GM19239 (cell line): ENCODE measurements at regions not wholly inside any gene's neighbourhood (a gene's known extent, or its start where the extent isn't known, plus 50 kb on each side); places are given as distances from the start of the nearest gene placed in this dataset.
A peak's percentile ranks its signal among the peaks of the same experiment; 100 is the strongest.
"Not testable (repeated sequence)": the region's sequence is repeated elsewhere in the genome, so short reads cannot be mapped to it uniquely, and the experiment has no call there.

Source experiments
- DNase-seq: peaks from one replicate; pipeline ENCODE4 v3.0.0; 2011; ENCODE audit warnings: low spot score; ENCODE audit not compliant: insufficient read length
- FAIRE-seq: peaks from 2 replicates; lab custom pipeline; 2011; peaks lifted over from hg19 to GRCh38; lab: Jason Lieb, UNC

DNA sequence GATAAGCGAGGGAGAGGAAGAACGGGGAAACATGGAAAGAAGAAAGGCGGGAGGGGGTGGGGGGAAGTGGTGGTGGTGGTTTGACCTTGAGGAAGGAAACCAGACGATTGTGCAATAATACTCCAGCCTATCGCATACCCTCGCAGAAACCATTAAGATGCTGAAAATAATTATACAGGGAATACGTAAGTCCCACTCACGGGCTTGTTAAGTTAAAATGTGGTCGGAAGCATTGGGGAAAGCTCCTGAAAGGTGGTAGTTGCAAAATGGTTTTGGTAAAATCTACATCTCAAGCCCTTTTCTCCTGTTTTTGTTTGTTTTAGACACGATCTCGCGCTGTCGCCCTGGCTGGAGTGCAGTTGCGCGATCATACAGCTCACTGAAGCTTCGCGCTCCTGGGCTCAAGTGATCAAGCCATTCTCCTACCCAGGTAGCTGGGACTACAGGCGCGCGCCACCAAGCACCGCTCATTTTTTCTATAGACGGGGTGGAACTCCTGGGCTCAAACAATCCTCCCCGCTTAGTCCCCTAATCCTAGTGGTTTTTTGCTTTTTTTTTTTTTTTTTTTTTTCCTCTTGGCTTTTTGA, 128.9 kb upstream of the ZNF184 start:
- FAIRE-seq (no peak), DNase-seq (no peak)

- peak; percentile 21 for FAIRE-seq
- no peak for DNase-seq
These were observed 127.1 kb upstream of the ZNF184 start for GRCh38 chr6:27599859-27600532.

DNA sequence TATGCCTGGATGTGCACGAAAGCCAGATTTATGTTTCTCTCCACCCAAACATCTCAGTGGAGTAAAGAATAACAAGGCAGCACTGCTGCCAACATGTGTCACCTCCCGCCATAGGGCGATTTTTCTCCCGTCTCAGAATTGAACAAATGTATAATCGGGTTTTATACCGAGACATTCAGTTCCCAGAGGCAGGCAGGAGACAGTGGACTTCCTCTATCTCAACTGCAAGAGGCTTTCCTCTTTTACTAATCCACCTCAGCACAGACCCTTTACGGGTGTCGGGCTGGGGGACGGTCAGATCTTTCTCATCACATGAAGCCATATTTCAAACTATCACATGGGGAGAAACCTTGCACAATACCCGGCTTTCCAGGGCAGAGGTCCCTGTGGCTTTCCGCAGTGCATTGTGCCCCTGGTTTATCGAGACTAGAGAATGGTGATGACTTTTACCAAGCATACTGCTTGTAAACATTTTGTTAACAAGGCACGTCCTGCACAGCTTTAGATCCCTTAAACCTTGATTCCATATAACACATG, 124.2 kb upstream of the ZNF184 start:
- not testable (repeated sequence) for FAIRE-seq, DNase-seq

DNA sequence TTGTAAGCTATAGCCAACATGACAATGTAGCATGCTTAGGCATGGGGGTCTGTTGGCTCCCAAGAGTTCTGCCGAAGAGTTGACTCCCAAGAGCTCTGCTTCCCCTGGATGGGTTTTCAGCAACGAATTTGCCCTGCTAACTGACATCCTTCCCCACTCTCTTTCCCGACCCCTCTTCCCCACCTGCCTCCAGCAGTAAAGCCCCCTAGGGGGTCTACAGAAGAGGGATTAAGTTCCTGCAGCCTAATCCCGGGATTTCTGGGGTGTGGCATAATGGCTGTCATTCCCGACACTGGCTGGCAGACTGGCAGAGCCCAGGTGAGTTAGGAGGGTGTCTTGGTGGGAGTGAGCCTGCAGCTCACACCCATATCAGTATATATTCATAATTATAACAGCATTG, 121.0 kb upstream of the ZNF184 start:
- FAIRE-seq (no peak), DNase-seq (no peak)

GRCh38 chr6:27593200-27593818, 120.4 kb upstream of the ZNF184 start:
- FAIRE-seq (peak; percentile 93), DNase-seq (no peak)

DNA sequence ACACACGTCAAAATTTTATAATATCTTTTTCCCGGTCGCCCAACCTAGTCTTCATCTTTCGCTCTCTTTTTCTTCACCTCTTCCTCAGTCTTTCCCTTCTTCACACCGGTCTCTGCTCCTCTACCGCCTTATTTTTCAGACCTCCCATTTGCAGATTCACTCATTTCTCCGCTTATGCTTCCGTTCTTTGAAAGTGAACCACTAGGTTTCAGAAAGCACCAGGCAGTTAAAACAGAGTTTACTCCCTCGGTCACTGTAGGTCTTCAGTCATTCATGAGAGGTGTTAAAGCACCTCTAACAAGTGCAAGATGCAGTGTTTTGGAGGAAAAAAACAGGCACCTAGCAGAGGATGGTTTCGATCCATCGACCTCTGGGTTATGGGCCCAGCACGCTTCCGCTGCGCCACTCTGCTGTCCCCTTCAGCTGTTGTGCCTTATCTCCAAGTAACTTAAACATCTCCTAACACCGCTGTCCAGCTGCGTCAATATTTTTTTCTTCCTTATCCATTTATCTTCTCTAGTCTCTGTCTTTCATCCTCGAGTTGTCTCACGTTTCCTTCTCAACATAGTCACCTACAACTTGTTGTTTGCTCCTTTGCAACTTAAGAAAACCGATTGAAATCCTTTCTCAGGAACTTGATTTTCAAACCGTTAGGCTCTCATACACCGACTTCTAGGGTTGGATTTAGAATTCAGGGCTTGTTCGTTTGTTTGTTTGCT, 119.7 kb upstream of the ZNF184 start:
- FAIRE-seq (no peak), DNase-seq (peak; percentile 47)

DNA sequence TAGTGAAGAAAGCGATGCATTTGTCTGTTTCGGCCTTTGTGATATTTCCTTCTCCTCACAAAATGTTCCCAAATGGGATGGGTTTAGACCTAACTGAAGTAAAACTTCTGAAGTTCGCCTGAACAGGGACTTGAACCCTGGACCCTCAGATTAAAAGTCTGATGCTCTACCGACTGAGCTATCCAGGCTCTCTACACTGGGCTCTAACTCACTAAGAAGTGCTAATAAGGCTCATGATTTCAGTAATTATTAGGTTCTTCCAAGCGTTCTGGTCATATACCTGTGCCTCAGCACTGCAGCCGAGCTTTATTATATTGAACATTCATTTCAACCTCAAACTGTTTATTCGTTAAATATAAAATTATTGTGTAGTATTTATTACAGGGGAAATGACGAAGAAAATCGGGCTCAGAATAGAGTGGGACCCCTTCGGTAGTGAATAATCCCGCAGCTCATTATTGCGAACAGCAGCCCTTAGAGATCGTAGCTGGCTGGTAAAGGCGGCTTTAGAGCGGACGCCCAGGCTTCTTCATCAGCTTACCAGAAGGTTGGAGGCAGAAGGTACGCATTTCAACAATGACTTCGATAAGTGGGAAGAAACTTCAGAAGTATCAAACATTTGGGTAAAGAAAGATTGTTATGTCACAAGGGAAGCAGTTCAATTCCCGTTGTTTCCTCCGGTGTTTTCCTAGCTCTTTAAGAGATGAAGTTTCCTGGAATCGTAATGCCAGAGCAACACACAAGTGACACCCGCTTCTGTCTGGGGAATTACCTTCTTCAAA, 119.0 kb upstream of the ZNF184 start:
- no peak for DNase-seq
- FAIRE-seq = peak; percentile 80

DNA sequence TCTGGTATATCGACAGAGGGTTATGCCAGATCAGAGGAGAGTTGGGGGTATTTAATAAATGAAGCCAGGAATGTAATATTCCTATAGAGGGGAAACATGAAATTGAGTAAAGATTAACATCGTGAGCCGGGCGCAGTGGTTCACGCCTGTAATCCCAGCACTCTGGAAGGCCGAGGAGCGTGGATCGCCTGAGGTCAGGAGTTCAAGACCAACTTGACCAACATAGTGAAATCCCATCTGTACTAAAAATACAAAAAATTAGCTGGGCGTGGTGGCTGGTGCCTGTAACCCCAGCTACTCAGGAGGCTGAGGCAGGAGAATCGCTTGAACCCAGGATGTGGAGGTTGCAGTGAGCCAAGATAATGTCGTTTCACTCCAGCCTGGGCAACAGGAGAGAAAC, 112.4 kb upstream of the ZNF184 start:
- FAIRE-seq, DNase-seq: not testable (repeated sequence)

- no peak for FAIRE-seq
These were observed 111.4 kb upstream of the ZNF184 start for GRCh38 chr6:27584326-27584725.

GRCh38 chr6:27582928-27583725, 110.2 kb upstream of the ZNF184 start:
- FAIRE-seq (no peak), DNase-seq (peak; percentile 38)

More at GRCh38 chr6:27584326-27584725, 111.4 kb upstream of the ZNF184 start:
- no peak for DNase-seq

DNA sequence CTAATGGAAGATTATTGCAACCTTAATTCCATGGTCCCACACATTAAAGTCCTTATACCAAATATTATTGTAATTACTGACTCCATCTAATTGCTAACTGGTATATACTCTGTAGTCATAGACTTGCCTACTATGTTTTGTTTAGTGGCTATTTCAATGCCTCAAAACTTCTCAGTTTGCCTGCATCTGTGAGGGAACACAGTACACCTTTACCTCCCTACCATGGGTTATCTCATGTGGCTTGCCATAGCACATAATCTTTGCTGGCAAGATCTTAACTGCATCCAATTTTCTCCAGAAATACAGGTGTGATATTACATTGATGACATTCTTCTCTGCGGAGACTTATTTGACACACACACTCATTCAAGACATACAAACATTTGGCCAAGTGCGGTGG, 107.1 kb upstream of the ZNF184 start:
- DNase-seq (no peak), FAIRE-seq (no peak)

GRCh38 chr6:27577922-27578321, 105.0 kb upstream of the ZNF184 start:
- no peak for DNase-seq
- no peak for FAIRE-seq

DNA sequence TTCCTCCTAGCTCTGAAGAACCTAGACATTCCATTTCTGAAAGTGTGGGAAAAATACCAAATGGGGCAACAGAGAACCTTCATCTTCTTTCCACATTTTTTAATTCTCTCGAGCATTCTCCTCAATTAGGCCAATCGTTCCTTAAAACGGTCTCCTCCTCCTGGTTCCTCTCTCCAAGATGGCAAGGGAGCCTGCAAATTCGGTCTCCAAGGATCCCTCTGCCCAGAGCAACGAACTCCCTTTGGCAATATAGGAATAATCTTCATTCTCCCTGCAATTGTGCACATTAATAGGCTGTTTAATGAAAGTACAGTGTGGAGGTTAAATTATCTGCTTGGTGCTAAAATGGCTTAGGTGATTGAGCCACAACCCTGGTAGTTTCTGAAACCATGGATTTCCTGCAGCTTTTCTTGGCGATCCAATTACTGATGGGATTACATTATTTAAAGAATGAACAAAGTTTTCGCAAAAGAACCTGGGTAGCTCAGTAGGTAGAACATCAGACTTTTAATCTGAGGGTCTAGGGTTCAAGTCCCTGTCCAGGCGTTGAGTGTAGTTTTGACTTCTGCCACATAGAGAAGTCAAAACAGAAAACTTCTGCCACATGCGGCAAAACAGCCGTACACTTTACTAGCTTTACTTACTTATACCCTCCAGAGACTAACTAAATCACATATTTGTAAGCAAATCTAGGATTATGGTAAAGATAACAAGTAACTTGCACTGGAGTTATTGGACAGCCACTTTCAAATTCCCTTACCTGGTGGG, 102.9 kb upstream of the ZNF184 start:
- no peak for FAIRE-seq

GRCh38 chr6:27568226-27568897, 95.5 kb upstream of the ZNF184 start:
- no peak for DNase-seq
- FAIRE-seq = no peak

More for the DNA sequence above, 102.9 kb upstream of the ZNF184 start:
- DNase-seq = no peak

DNA sequence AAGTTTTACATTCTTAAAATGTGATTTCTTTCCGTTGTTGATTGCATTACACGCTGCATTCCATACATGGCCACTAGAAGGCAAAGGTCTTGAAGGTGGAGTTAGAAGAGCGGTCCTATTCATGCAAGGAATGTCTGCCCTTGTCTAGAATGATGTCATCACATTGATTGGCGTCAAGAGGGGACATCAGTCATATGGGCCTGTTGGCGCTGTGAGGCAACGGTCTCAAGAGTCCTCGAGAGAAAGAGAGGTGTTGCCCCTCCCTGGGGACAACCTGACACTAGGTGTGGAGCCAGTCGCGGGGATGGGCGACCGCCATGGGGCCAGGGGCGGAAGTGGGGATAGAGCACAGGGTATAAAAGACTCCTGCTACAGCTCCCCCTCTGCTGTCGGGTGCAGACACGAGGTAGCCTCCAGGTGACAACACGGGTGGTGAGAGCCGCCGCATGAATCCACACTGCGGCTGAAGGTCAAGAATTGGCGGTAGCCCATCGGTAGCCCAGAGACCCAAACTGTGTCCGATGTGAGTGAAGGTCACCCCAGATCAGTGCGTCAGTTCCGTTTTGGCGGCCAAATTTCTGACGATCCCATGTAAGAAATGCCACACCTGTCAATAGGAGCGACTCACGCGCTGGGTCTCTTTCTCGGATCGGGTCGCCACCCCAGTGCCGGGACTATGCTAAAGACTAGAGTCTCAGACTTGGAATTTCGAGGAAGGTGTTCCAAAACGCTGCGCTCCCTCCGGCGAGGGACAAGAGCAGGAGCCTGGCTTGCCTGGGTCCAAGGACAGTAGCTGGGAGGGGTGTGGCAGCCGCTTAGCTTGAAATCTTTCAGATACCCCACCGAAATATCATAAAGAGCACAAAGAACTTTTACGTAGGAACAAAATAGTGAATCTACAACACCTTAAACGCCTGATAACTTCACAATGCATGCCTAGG, 93.2 kb upstream of the ZNF184 start:
- no peak for FAIRE-seq
- DNase-seq = no peak

DNA sequence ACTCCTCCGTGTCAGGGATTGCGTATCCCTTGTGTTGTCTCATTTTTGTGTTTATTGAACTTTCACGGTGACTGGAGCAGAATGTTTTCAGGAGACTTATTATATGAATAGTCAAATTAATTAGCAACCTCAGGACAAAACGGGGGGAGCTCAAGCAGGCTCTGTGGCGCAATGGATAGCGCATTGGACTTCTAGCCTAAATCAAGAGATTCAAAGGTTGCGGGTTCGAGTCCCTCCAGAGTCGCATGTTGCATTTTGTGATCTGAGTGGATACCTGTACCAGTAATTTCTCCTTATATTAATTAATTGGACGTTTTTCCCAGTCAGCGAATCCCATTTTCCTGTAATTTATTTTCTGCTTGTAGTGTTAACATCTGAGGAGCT, 89.1 kb upstream of the ZNF184 start:
- DNase-seq (no peak), FAIRE-seq (no peak)
